ENCODE measurements at regions not wholly inside any gene's neighbourhood (a gene's known extent, or its start where the extent isn't known, plus 50 kb on each side); places are given as distances from the start of the nearest gene placed in this dataset.

DNA sequence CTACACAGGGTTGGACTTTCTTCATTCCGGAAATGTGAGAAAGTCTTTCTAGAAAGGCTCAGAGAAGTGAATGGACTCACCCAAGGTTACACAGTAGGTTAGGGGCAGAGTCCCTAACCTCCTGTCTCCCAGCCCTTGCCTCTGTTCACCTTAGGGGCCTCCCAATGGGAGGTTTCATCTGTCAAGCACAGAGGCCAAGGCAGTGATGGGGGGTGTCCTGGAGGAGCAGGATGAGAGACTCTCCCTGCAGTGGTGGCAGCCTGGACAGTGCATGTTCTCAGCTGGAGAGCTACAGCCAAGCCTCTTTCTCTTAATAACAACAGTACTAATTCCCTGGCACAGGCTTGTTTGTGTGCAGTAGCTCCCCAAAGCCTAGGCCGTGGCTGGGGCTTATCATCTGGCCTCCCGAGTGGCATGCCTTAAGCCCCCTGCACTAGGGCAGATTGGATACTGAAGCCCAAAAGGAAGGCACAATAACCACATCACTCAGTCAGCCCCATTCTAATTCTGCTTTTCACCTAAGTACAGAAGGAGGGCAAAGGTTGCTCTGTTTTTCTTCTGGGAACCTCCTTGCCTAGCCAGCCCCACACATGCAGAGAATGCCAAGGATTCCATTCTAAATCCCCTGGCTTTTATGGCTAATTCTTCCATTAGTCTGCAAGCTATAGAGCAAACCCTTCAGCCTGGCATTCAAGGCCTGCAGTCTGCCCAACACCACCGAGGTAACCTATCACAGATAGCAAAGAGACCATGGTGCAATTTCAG is 50.2 kb upstream of the XPA start:
- 68% methylated on average over 4 of the region's 4 CpGs for WGBS
- Histone ChIP-seq H3K27ac (no peak overlapping the region), H3K4me1 (replicated peaks) (no peaks in the 10 kb centered on the region), H3K4me3 (no peak overlapping the region), H3K27me3 (replicated peaks; ENCODE audit: insufficient read depth) (no peaks in the 10 kb centered on the region), H3K36me3 (no peaks in the 10 kb centered on the region), H3K9me3 (no peaks in the 10 kb centered on the region)
- intact Hi-C loops (cut with DNase I): no loop called here
- DNase-seq (ENCODE audit: low spot score): no peak
- TF ChIP-seq POLR2A (IDR thresholded peaks at IDR 0.05): no peak
- TF ChIP-seq, protein P1, sequence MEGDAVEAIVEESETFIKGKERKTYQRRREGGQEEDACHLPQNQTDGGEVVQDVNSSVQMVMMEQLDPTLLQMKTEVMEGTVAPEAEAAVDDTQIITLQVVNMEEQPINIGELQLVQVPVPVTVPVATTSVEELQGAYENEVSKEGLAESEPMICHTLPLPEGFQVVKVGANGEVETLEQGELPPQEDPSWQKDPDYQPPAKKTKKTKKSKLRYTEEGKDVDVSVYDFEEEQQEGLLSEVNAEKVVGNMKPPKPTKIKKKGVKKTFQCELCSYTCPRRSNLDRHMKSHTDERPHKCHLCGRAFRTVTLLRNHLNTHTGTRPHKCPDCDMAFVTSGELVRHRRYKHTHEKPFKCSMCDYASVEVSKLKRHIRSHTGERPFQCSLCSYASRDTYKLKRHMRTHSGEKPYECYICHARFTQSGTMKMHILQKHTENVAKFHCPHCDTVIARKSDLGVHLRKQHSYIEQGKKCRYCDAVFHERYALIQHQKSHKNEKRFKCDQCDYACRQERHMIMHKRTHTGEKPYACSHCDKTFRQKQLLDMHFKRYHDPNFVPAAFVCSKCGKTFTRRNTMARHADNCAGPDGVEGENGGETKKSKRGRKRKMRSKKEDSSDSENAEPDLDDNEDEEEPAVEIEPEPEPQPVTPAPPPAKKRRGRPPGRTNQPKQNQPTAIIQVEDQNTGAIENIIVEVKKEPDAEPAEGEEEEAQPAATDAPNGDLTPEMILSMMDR (IDR thresholded peaks at IDR 0.05): no peak
- TF ChIP-seq POLR2AphosphoS5 (IDR thresholded peaks at IDR 0.05): no peak

DNA sequence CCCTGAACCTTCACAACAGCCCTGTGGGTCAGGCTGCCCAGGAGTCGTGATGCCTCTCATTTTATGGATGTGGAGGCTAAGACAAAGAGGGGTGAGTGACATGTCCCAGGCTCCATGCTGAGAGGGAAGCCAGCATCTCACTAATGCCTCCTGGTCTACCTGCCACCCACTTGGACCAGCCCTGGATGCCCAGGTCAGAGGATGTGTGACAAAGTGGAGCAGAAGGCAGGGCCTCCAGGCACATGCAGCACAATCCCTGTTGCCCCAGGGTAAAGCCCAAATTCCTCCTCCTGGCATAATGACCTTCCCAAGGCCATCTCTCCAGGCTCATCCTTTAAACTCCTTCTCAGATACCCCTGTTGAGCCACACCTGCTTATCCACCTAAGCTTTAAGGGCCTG is 51.4 kb upstream of the XPA start:
- Histone ChIP-seq H3K27me3 (replicated peaks; ENCODE audit: insufficient read depth) (no peaks in the 10 kb centered on the region), H3K9me3 (no peaks in the 10 kb centered on the region), H3K36me3 (no peaks in the 10 kb centered on the region), H3K4me3 (no peak overlapping the region), H3K27ac (no peak overlapping the region), H3K4me1 (replicated peaks) (no peaks in the 10 kb centered on the region)
- WGBS: 38% methylated on average over 1 of the region's 1 CpG
- intact Hi-C loops (cut with DNase I): no loop called here
- DNase-seq (ENCODE audit: low spot score): no peak
- TF ChIP-seq, protein P1 (IDR thresholded peaks at IDR 0.05): no peak
- TF ChIP-seq POLR2A (IDR thresholded peaks at IDR 0.05) (no peak), POLR2AphosphoS5 (IDR thresholded peaks at IDR 0.05) (no peak)

DNA sequence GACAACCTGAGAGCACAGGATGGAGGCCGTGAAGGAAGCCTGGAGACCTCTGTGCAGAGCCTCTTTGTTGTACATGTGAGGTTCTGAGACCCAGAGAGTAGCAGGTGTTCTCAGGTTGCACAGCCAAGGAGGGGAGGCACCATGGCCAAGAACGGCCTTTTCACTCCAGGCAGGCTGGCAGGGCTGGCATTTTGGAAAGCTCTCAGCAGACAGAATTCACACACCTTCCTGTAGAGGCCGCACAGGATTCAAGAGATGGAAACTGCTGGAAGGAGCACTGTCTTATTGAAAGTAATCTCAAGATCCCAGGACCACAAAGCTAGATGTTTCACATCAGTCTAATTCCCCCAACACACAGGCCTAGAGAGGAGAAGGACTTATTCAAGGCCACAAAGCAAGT is 52.8 kb upstream of the XPA start:
- Histone ChIP-seq H3K4me1 (replicated peaks) (no peaks in the 10 kb centered on the region), H3K4me3 (no peak overlapping the region), H3K27ac (no peak overlapping the region), H3K9me3 (no peaks in the 10 kb centered on the region), H3K27me3 (replicated peaks; ENCODE audit: insufficient read depth) (no peaks in the 10 kb centered on the region), H3K36me3 (no peaks in the 10 kb centered on the region)
- intact Hi-C loops (cut with DNase I): no loop called here
- TF ChIP-seq, protein P1 (IDR thresholded peaks at IDR 0.05): no peak
- TF ChIP-seq POLR2A (IDR thresholded peaks at IDR 0.05): no peak
- TF ChIP-seq POLR2AphosphoS5 (IDR thresholded peaks at IDR 0.05): no peak
- 52% methylated on average over 3 of the region's 3 CpGs for WGBS
- no peak for DNase-seq (ENCODE audit: low spot score)

DNA sequence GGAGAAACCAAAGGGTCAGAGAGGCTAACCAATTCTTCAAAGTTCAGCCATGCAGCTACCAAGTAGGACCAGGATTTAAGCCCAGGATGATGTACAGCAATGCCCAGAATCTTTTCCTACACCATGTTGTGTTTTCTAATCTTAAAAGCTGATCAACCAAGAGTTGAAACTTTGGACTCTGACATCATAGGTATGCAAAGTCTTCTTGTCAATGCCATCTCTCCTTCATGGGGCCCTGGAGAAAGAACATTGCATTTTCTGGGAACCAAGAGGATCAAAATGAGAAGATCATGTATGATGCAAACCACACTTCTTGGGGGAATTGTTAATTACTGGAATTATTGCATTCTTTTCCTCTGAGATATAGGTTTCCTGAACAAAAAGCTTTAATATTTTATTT is 54.4 kb upstream of the XPA start:
- H3K27me3 ChIP-seq (replicated peaks; ENCODE audit: insufficient read depth): no peaks in the 10 kb centered on the region
- TF ChIP-seq POLR2AphosphoS5 (IDR thresholded peaks at IDR 0.05) (no peak), POLR2A (IDR thresholded peaks at IDR 0.05) (no peak)
- TF ChIP-seq, protein P1 (IDR thresholded peaks at IDR 0.05): no peak
- no peaks in the 10 kb centered on the region for H3K36me3 ChIP-seq
- no peaks in the 10 kb centered on the region for H3K4me1 ChIP-seq (replicated peaks)
- H3K4me3 ChIP-seq: no peak overlapping the region
- DNase-seq (ENCODE audit: low spot score): no peak
- no peak overlapping the region for H3K27ac ChIP-seq
- H3K9me3 ChIP-seq: no peaks in the 10 kb centered on the region
- intact Hi-C loops (cut with DNase I): no loop called here

DNA sequence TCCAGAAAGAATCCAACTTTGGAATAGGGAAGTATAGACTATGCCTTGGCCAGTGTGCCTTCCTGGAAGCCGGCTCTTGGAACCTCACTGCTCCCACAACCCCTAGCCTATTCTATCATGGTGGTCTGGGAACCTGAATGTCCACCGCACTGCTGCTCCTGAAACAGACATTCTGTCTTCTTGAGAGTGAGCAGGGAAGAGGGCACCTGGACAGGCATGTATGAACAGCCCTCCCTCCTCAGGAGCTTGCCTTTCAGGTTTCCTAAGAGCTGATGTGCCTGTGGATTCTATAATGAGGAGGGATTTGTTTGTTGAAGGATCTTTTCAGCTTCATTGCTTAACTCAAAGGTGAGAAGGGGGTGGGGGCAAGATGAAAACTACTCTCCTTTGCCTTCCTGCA is 55.1 kb upstream of the XPA start:
- no peak for DNase-seq (ENCODE audit: low spot score)
- Histone ChIP-seq H3K36me3 (no peaks in the 10 kb centered on the region), H3K4me1 (replicated peaks) (no peaks in the 10 kb centered on the region), H3K27ac (no peak overlapping the region), H3K9me3 (no peaks in the 10 kb centered on the region), H3K27me3 (replicated peaks; ENCODE audit: insufficient read depth) (no peaks in the 10 kb centered on the region), H3K4me3 (no peak overlapping the region)
- no peak for TF ChIP-seq POLR2AphosphoS5 (IDR thresholded peaks at IDR 0.05)
- TF ChIP-seq POLR2A (IDR thresholded peaks at IDR 0.05): no peak
- TF ChIP-seq, protein P1 (IDR thresholded peaks at IDR 0.05): no peak
- intact Hi-C loops (cut with DNase I): no loop called here
- WGBS: 34% methylated on average over 2 of the region's 2 CpGs

Data from prostate gland (tissue), 2 donors.